Heart left ventricle (tissue), 16 donors: ENCODE measurements at regions not wholly inside any gene's neighbourhood (a gene's known extent, or its start where the extent isn't known, plus 50 kb on each side); places are given as distances from the start of the nearest gene placed in this dataset.
"Not testable (repeated sequence)": the region's sequence is repeated elsewhere in the genome, so short reads cannot be mapped to it uniquely, and the experiment has no call there.

ENCODE experiments used
- ATAC-seq, 4 donors: fragments of 200-7000 bp; cut with Tn5 transposase; one replicate each; pipeline ENCODE4 v1.9.1; 2020 to 2022; ENCODE audit warnings: moderate library complexity in 4 of 4, mild to moderate bottlenecking in 3 of 4, moderate number of reproducible peaks in 1 of 4
- DNase-seq, 5 donors: peaks; one replicate each; pipeline ENCODE4 v3.0.0-alpha.2; 2020
- H3K27ac ChIP-seq, 12 donors: fragments of 200-600 bp; sonication (generic) in 4 of 12; one replicate each; pipeline versions ENCODE4 v1.5.0 to v1.8.0; 2016 to 2022; ENCODE audit warnings: mild to moderate bottlenecking in 2 of 12
- H3K27me3 ChIP-seq, 9 donors: fragments of 200-600 bp; sonication (generic) in 2 of 9; one replicate each; pipeline versions ENCODE4 v1.5.1 to v1.8.0; 2016 to 2022; ENCODE audit warnings: mild to moderate bottlenecking in 3 of 9
- H3K36me3 ChIP-seq, 9 donors: fragments of 200-600 bp; sonication (generic) in 2 of 9; one replicate each; pipeline versions ENCODE4 v1.5.0 to v1.8.0; 2018 to 2022; ENCODE audit warnings: mild to moderate bottlenecking in 2 of 9
- H3K4me1 ChIP-seq, 12 donors: fragments of 200-600 bp; sonication (generic) in 4 of 12; one replicate each; pipeline versions ENCODE4 v1.5.0 to v1.8.0; 2016 to 2022; ENCODE audit warnings: mild to moderate bottlenecking in 3 of 12
- H3K4me3 ChIP-seq, 12 donors: fragments of 200-600 bp; sonication (generic) in 4 of 12; one replicate each; pipeline versions ENCODE4 v1.5.0 to v1.8.0; 2017 to 2022; ENCODE audit warnings: mild to moderate bottlenecking in 9 of 12, moderate library complexity in 4 of 12
- H3K9me3 ChIP-seq, 12 donors: fragments of 200-600 bp; sonication (generic) in 4 of 12; one replicate each; pipeline versions ENCODE4 v1.5.0 to v1.8.0; 2016 to 2022; ENCODE audit warnings: mild to moderate bottlenecking in 1 of 12
- CTCF ChIP-seq, 12 donors: fragments of 200-600 bp; sonication (generic) in 4 of 12; IDR thresholded peaks; one replicate each; pipeline versions ENCODE4 v1.5.0 to v1.8.0; 2018 to 2022; ENCODE audit warnings: antibody characterized with exemption in 12 of 12, mild to moderate bottlenecking in 5 of 12
- POLR2A ChIP-seq, 2 donors: fragments of 450-650 bp; IDR thresholded peaks; one replicate each; pipeline ENCODE4 v1.6.1; 2017; ENCODE audit warnings: antibody characterized with exemption in 2 of 2, mild to moderate bottlenecking in 2 of 2, moderate library complexity in 2 of 2
- WGBS, 4 donors: extraction: QIAGEN DNeasy Blood & Tissue Kit in 2 of 4; methylation state at CpG; one replicate each; pipeline versions ENCODE4 v1.1.5 to v1.1.7; 2013 to 2018; 5-methylcytosine and 5-hydroxymethylcytosine counted together
- intact Hi-C, 10 donors: fragments of 100-400 bp; cut with DNase I; formaldehyde crosslinking; loops; one replicate each; pipeline versions ENCODE4 v1.11.1 to v1.14.2; 2022
- donor health status: ischemic (EF 13 %, LVEDD 7.1; RV severe dilation, severe dysfunction).
- donor health status: healthy with polysubstance abuse.
- donor health status: DM: no; HTN: yes; CAD: no.
- donor health status: DM: no; HTN: no; CAD: no.
- donor health status: ischemic (EF 25% LVEDD 6.9; RV normal size, moderate dysfunction).
- donor health status: ischemic (EF 25% LVEDD 5.7; RV mildly dilated, moderate dysfunction).
- donor health status: healthy.
- donor health status: DM: yes; HTN: yes; CAD: no.
- donor health status: ischemic (EF 35%, LVEDD 5.7; RV mildly dilated, moderate dysfunction).
- donor health status: nonischemic (EF 11% LVEDD 7.7; RV severe dilation, severe dysfunction).
- donor health status: DM: yes; HTN: yes; CAD: no.
- donor health status: PGD.
- donor health status: ischemic (EF 29% LVEDD 5.4; RV normal size, mild dysfunction).
- donor health status: nonischemic (EF 23%, LVEDD 6.1; RV moderate dilation, normal function).

DNA sequence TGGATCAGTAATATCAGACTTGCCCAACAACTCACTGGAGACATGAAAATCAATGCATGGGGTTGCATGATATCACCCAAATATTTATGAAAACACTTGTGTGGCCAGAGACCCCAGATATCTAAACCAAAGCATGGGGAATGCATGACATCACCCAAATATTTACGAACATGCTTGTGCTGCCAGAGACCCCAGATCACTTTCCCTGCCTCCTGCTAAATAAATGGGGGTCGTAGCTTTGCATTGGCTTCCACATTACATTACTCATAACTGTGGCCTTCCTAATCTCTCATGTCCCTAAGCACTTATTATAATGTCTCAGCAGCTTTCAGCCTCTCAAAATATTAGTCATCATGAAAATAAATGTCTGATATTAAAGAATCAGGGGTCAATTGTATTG is 838.0 kb upstream of the DEFB115 start:
- Histone ChIP-seq H3K27ac (no peak overlapping the region), H3K9me3 (peaks cover 0 to 5% (median 0%) of the 10 kb centered on the region in 12 donors), H3K4me3 (no peak overlapping the region), H3K27me3 (no peaks in the 10 kb centered on the region), H3K36me3 (no peaks in the 10 kb centered on the region), H3K4me1 (no peaks in the 10 kb centered on the region)
- 59 to 73% (median 68%) methylated on average over 2 of the region's 2 CpGs for WGBS, 4 donors
- TF ChIP-seq POLR2A (IDR thresholded peaks at IDR 0.05) (no peak), CTCF (IDR thresholded peaks at IDR 0.05) (no peak)
- intact Hi-C loops, result no loop called here
- DNase-seq (no peak), ATAC-seq (no peak)

DNA sequence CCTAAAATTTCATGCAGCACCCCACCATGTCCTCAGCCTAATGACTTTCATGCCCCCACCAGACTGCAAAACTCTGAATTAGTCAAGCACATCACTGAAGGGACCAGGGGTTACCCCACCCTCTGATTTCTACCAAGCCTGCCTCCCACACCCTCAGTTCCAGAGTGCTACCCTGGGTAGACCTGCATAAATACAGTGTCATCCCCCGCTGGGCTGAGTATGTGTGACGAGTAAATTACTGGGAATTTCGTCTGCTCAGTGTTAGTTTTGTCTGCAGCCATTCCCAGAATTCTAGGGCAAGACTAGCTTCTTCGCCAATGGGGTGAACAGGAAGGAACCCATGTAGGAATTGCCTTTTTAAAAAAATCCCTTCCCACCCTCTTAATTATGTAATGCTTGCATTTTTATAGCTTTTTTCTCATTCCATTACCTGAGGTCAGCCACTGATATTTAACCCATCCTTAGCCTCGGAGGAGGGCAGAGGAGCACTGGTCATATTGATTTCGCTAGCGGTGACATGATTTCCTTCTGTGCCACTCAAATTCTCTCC is 837.5 kb upstream of the DEFB115 start:
- DNase-seq, H3K27ac ChIP-seq, H3K36me3 ChIP-seq, ATAC-seq, H3K27me3 ChIP-seq, H3K9me3 ChIP-seq, H3K4me3 ChIP-seq, intact Hi-C loops, H3K4me1 ChIP-seq: not testable (repeated sequence)
- 62 to 71% (median 69%) methylated on average over 7 of the region's 7 CpGs for WGBS, 4 donors
